ENCODE measurements at regions not wholly inside any gene's neighbourhood (a gene's known extent, or its start where the extent isn't known, plus 50 kb on each side); places are given as distances from the start of the nearest gene placed in this dataset.
A peak's percentile ranks its signal among the peaks of the same experiment; 100 is the strongest.

- no peak for DNase-seq (ENCODE audit: low spot score)
Measured at GRCh38 chr4:3382251-3382650, 59.5 kb upstream of the HGFAC start.

DNA sequence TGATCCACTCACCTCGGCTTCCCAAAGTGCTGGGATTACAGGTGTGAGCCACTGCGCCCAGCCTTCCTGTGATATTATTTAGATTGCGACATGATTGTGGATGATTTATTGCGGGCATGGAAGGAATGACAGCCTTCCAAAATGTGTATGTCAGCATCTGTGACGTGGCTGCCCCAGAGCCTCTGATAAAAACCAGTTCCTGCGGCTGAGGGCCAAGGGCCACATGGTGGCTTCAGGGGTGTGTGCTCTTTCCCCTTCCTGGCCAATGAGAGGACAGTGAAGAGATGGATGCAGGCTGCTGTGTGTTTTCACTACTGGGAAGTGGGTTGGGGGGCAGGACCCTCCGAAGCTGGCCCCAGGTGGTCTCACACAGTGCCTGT lies 57.4 kb upstream of the HGFAC start:
- peak; percentile 48 for DNase-seq (ENCODE audit: low spot score)

DNA sequence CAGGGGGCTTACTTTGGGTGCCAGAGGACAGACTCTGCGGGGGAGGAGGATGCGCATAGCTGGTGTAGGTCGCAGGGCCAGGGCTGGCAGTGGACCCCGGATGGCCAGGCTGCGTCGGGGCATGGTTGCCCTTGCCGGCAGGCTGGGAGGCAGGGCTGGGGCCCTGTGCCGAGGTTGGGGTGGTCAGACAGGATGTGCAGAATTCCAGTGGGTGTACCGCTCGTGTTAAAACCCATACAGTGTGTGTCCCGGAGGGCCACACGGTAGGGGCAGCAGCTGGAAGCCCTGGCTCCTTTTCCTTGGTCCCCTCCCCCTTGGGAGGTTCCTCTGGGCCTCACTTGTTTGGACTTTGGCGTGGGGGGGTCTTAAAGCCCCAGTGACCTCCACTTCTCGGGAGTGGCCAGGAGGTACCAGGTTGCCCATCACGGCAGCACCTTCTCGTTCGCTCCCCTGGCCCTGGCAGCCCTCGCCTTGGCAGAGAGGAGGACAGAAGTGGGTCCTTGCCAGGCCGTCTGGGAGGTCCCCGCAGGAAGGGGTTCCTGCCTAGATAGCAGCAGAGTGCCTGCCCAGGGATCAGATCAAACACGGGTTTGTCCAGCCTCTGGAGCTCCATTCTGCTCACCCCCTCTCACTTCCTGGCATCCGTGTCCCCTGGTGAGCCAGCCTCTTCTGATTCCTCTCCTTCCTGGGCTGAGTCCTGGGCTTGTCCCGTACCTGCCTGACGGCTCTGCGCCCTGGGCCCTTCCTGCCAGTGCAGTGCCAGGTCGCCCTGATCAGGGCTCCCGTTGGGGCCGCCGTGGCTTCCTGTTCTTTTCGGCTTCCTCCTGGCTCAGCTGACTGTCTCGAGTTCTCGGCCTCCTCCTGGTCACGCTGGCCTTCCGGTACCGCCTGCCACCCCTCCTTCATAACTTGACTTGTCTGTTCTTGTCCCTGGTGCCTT lies 56.7 kb upstream of the HGFAC start:
- peak; percentile 53 for DNase-seq (ENCODE audit: low spot score)

GRCh38 chr4:3385711-3386420 lies 55.9 kb upstream of the HGFAC start:
- peak; percentile 65 for DNase-seq (ENCODE audit: low spot score)

GRCh38 chr4:3386526-3386925 lies 55.2 kb upstream of the HGFAC start:
- peak; percentile 2 for DNase-seq (ENCODE audit: low spot score)

DNA sequence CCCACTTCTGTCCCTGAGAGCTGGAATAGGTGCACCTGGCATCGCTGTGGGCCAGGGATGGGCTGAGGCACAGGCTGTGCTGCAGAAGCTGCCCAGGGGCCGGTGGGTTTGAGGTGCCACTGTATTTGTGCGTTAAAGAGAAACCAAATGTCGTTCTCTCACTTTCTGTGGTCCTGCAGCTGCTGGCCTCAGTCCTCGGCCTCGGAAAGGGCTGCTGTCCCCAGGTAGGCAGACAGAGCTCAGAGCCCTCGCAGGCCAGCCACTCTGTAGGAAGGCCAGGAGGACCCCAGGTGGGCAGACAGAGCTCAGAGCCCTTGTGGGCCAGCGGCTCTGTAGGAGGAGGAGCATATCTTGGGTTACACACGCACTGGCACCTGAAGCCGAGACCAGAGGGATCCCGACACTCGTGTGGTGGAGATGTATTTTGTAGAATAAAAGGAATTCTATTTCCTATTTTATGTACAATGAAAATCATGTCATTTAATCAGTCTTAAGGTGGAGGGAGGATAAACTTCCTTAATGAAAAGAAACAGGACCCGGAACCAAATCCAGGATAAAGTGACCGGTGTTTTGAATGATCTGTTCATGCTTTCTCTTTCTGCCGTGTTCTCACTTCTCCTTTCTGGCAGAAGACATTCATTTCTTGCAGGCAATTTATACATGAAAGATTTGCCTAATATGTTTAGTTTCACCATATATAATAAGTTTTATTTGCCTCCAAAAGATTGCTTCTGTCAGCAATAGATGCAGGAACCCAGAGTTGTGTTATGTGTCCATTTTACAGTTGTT lies 54.4 kb upstream of the HGFAC start:
- DNase-seq (ENCODE audit: low spot score), result no peak

GRCh38 chr4:3387943-3388361 lies 53.8 kb upstream of the HGFAC start:
- DNase-seq (ENCODE audit: low spot score), result peak; percentile 93

DNA sequence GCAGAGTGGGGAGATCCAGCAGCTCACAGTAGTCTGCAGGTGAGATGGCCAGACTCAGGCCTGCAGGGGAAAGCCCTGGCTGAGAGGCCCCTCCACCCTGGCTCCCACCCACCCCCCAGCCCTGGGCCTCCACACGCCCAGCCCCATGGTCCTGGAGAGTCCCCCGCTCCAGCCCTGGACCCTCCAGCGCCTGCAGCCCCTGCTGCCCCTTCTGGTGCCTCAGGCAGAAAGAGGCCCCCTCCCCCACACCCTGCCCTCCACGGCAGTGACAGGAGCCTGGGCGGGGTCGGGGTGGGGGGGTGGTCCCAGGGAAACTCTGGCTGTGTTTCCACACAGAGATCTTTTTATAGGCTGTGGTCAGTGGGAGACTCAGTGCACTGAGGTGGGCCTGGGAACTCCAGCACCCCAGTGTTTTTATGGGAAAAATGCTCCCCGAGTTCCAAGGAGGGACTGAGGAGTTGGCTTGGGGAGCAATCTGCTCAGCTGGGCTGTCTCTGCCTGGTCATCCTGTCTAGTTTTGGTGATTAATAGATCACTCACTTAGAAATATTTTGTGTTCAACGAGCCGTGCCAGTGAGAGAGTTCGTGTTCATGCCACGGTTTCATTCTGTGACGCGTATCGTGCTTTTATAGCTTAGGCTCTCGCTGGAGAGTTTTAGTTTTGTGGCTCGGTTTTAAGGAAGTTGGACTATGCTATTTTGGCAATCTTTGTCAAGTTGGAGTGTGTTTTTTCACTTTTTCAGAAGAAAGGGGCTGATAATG lies 53.1 kb upstream of the HGFAC start:
- peak; percentile 95 for DNase-seq (ENCODE audit: low spot score)

DNA sequence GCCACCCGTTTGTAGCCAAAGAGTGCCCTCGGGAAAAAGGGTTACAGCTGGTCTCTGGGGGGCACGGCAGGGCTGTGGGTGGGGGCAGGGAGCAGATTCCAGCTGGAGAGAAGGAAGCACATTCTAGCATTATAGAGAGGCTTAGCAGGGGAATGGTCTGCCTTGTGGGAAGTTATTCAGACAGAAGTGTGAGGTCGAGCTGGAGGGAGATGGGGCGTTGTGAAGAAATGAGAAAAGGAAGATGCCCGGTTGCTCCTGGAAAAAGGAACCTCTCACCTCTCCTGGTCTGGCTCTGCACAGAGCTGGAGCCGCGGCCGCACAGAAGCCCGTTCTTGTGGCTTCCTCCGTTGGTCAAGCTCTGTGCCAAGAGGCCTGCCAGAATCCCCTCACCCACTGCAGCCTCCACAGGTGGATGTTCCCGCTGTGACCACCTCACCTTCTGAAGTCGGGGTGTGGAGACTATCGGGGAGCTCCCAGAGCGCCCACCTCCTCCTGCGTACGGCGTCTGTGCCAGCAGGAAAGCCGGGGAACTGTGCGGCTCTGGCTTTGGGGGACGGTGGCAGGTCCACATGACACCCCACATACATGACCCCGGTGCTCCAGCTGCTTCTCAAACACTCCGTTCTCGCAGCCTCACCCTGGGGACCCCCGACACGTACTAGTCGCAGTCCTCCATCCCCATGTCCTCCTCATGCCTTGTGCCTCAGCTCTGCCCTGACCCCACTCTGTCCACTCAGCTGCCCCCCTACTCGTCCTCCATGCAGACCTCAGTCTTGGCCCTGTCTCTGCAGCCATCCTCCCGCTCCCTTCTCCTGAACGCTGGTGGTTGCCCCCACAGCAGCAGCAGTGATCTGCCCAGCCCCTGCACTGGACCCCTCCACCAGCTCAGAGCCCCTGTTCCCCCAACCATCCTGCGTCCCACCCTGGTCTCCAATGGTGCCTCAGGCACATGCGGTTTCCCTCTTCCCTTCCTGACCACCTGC lies 52.2 kb upstream of the HGFAC start:
- DNase-seq (ENCODE audit: low spot score), result no peak

- peak; percentile 17 for DNase-seq (ENCODE audit: low spot score)
Measured at GRCh38 chr4:3390288-3390811, 51.4 kb upstream of the HGFAC start.

DNA sequence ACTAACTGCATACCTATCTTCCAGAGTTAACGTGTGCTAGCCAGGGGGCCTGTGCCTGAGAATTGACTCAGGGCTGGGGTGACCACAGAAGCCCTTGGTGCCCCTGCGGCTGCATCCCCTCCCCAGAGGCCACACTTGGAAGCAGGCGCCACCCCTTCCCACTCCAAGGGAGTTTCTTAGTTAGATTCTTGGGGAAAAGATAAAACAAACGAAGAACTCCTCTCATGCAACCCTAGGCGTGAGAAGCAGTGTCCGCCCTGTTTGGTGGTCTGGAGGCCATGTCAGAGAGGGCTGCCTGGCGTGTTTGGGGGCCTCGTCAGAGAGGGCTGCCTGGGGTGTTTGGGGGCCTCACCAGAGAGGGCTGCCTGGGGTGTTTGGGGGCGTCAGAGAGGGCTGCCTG lies 50.3 kb upstream of the HGFAC start:
- DNase-seq (ENCODE audit: low spot score), result peak; percentile 33

Data from kidney tubule cell (primary cell).